Nephron progenitor cell (in vitro differentiated cells): ENCODE measurements at regions not wholly inside any gene's neighbourhood (a gene's known extent, or its start where the extent isn't known, plus 50 kb on each side); places are given as distances from the start of the nearest gene placed in this dataset.

ENCODE experiments used
- DNase-seq: peaks from one replicate; pipeline ENCODE4 v3.0.0; 2021
- H3K27ac Mint-ChIP-seq: 2 replicates; pipeline ENCODE4 v1.8.0; 2021; ENCODE audit warnings: mild to moderate bottlenecking, moderate library complexity, mixed read lengths
- H3K27me3 Mint-ChIP-seq: 2 replicates; pipeline ENCODE4 v1.8.0; 2021; ENCODE audit warnings: mild to moderate bottlenecking, low read depth, mixed read lengths; ENCODE audit not compliant: poor library complexity
- H3K36me3 Mint-ChIP-seq: 2 replicates; pipeline ENCODE4 v1.8.0; 2021; ENCODE audit warnings: low read depth, mixed read lengths
- H3K4me1 Mint-ChIP-seq: 2 replicates; pipeline ENCODE4 v1.8.0; 2021; ENCODE audit warnings: mixed read lengths
- H3K4me3 Mint-ChIP-seq: 2 replicates; pipeline ENCODE4 v1.8.0; 2021; ENCODE audit warnings: mild to moderate bottlenecking, moderate library complexity, mixed read lengths
- H3K9me3 Mint-ChIP-seq: 2 replicates; pipeline ENCODE4 v1.8.0; 2021; ENCODE audit warnings: mild to moderate bottlenecking, moderate library complexity, mixed read lengths
- TF ChIP-seq, protein P1 (sequence below): fragments of 200-600 bp; sonication (generic); IDR thresholded peaks from 2 replicates; pipeline ENCODE4 v1.5.0; 2021; ENCODE audit warnings: antibody characterized with exemption

- H3K36me3 Mint-ChIP-seq = no peaks in the 10 kb centered on the region
- H3K9me3 Mint-ChIP-seq = no peaks in the 10 kb centered on the region
- H3K4me1 Mint-ChIP-seq = no peaks in the 10 kb centered on the region
- TF ChIP-seq, protein P1, sequence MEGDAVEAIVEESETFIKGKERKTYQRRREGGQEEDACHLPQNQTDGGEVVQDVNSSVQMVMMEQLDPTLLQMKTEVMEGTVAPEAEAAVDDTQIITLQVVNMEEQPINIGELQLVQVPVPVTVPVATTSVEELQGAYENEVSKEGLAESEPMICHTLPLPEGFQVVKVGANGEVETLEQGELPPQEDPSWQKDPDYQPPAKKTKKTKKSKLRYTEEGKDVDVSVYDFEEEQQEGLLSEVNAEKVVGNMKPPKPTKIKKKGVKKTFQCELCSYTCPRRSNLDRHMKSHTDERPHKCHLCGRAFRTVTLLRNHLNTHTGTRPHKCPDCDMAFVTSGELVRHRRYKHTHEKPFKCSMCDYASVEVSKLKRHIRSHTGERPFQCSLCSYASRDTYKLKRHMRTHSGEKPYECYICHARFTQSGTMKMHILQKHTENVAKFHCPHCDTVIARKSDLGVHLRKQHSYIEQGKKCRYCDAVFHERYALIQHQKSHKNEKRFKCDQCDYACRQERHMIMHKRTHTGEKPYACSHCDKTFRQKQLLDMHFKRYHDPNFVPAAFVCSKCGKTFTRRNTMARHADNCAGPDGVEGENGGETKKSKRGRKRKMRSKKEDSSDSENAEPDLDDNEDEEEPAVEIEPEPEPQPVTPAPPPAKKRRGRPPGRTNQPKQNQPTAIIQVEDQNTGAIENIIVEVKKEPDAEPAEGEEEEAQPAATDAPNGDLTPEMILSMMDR = no peak
- H3K27me3 Mint-ChIP-seq = peaks cover 2% of the 10 kb centered on the region
- H3K4me3 Mint-ChIP-seq = no peak overlapping the region
- no peak for DNase-seq
- H3K27ac Mint-ChIP-seq = no peak overlapping the region
Measured at GRCh38 chr4:170307182-170307581, 217.4 kb upstream of the AADAT start.

DNA sequence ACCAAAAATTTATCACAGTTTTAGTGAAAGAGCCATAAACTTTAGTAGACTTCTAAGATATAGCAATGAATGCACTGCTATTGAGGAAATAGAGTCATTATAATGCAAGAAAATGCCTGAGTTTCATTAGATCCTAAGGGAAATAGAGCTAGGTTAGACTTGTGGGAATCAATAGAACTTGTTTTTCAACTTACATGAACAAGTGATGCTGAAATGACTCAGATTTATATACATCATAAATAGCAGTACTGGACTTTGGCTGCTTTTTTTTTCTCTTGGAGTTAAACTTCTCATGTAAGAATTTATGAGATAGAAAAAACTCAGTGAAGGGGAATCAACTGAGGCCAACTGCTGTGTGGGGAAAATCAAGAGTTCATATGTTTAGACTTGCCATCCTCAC, 216.5 kb upstream of the AADAT start:
- no peak for DNase-seq
- no peaks in the 10 kb centered on the region for H3K9me3 Mint-ChIP-seq
- H3K27me3 Mint-ChIP-seq = peaks cover 2% of the 10 kb centered on the region
- H3K27ac Mint-ChIP-seq = no peak overlapping the region
- TF ChIP-seq, protein P1 = no peak
- no peak overlapping the region for H3K4me3 Mint-ChIP-seq
- H3K4me1 Mint-ChIP-seq = no peaks in the 10 kb centered on the region
- H3K36me3 Mint-ChIP-seq = no peaks in the 10 kb centered on the region

DNA sequence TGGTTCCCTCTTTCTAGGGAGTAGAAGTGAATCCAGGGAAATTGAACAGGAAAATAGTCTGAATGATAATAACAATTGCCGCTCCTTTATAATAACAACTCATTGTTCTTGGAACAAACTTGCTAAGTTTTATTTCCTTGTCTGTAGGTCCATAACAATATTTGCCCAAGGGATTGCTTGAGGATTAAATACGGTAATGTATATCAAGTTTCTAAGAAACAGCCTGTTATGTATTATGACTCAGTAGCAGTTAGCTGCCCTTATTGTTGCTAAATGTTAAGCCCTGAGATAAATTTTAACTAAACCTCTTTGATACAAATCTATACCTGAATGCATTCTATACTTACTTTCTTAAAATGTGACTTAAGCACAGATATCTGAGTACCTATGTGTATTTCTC, 215.9 kb upstream of the AADAT start:
- Mint-ChIP-seq H3K27ac (no peak overlapping the region), H3K9me3 (no peaks in the 10 kb centered on the region), H3K4me1 (no peaks in the 10 kb centered on the region), H3K36me3 (no peaks in the 10 kb centered on the region), H3K27me3 (peaks cover 2% of the 10 kb centered on the region), H3K4me3 (no peak overlapping the region)
- TF ChIP-seq, protein P1 = no peak
- no peak for DNase-seq

GRCh38 chr4:170281027-170281426, 191.3 kb upstream of the AADAT start:
- H3K27ac Mint-ChIP-seq = no peak overlapping the region
- no peak overlapping the region for H3K4me3 Mint-ChIP-seq
- H3K36me3 Mint-ChIP-seq = peaks cover 6% of the 10 kb centered on the region
- H3K9me3 Mint-ChIP-seq = peaks cover 28% of the 10 kb centered on the region
- H3K4me1 Mint-ChIP-seq = no peaks in the 10 kb centered on the region
- TF ChIP-seq, protein P1 = no peak
- H3K27me3 Mint-ChIP-seq = no peaks in the 10 kb centered on the region
- DNase-seq = no peak

DNA sequence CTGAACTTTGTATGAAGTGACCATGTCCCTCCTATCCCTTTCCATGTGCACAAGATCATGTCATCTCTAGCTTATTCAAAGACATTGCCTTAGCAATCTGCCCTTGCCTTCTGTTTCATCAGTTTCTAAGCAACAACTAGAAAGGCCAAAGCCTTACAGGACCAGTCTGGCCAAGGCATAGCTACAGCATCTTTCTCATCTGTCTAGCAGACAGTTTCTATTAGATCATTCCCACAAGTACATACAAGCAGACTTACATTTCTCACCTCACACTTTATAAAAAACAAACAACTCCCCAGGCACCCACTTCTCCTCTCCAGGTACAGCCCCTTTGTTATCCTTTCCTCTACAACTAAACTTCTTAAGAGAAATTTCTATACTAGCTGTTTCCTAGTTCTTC, 188.7 kb upstream of the AADAT start:
- Mint-ChIP-seq H3K4me1 (no peaks in the 10 kb centered on the region), H3K36me3 (peaks cover 6% of the 10 kb centered on the region), H3K4me3 (no peak overlapping the region), H3K9me3 (peaks cover 28% of the 10 kb centered on the region), H3K27me3 (no peaks in the 10 kb centered on the region), H3K27ac (no peak overlapping the region)
- no peak for DNase-seq
- TF ChIP-seq, protein P1 = no peak

- no peak overlapping the region for H3K4me3 Mint-ChIP-seq
- H3K4me1 Mint-ChIP-seq = peaks cover 10% of the 10 kb centered on the region
- H3K9me3 Mint-ChIP-seq = peaks cover 5% of the 10 kb centered on the region
Measured at GRCh38 chr4:170274616-170275015, 184.9 kb upstream of the AADAT start.

More at GRCh38 chr4:170274616-170275015, 184.9 kb upstream of the AADAT start:
- Mint-ChIP-seq H3K36me3 (no peaks in the 10 kb centered on the region), H3K27me3 (no peaks in the 10 kb centered on the region), H3K27ac (no peak overlapping the region)
- TF ChIP-seq, protein P1 = no peak
- no peak for DNase-seq
